ENCODE measurements at regions not wholly inside any gene's neighbourhood (a gene's known extent, or its start where the extent isn't known, plus 50 kb on each side); places are given as distances from the start of the nearest gene placed in this dataset.

- POLR2A ChIA-PET, result no interaction called here
- no peaks in the 10 kb centered on the region for H3F3A ChIP-seq (replicated peaks; ENCODE audit: insufficient read depth)
- H4K20me1 ChIP-seq (ENCODE audit: insufficient read depth), result no peaks in the 10 kb centered on the region
- no peak overlapping the region for H3K4me2 ChIP-seq
- CTCF ChIA-PET, result no interaction called here
- no peak overlapping the region for H3K9ac ChIP-seq
- no peak for DNase-seq
- no peaks in the 10 kb centered on the region for H3K79me2 ChIP-seq (ENCODE audit: insufficient read depth)
- no peak overlapping the region for H3K4me3 ChIP-seq (ENCODE audit: low read depth in 2 of 2, low read length in 1 of 2)
- no peak overlapping the region for H2AFZ ChIP-seq (ENCODE audit: low read depth)
- TF ChIP-seq REST (IDR thresholded peaks at IDR 0.05; ENCODE audit: low read depth, low read length), result no peak
- TF ChIP-seq POLR2AphosphoS5 (IDR thresholded peaks at IDR 0.05; ENCODE audit: low read depth, low read length), result no peak
- TF ChIP-seq EP300 (IDR thresholded peaks at IDR 0.05; ENCODE audit: borderline replicate concordance in 1 of 2, low read depth in 1 of 2, low read length in 1 of 2), result no peak
- TF ChIP-seq SIN3A (IDR thresholded peaks at IDR 0.05; ENCODE audit: borderline replicate concordance, low read depth, low read length), result no peak
- no peak overlapping the region for H3K27ac ChIP-seq (ENCODE audit: low read depth in 2 of 2, low read length in 1 of 2)
- H3K4me1 ChIP-seq (ENCODE audit: control insufficient read depth in 1 of 2, insufficient read depth in 2 of 2, low read depth in 1 of 2, low read length in 1 of 2), result no peaks in the 10 kb centered on the region
- no peaks in the 10 kb centered on the region for H3K27me3 ChIP-seq (ENCODE audit: insufficient read depth)
- H3K9me3 ChIP-seq, result no peaks in the 10 kb centered on the region
- 36% methylated on average over 6 of the region's 6 CpGs for WGBS (ENCODE audit: low lambda C conversion rate)
- no peaks in the 10 kb centered on the region for H3K36me3 ChIP-seq (replicated peaks in 1 of 2; ENCODE audit: control insufficient read depth in 1 of 2, insufficient read depth in 2 of 2, low read length in 1 of 2)
- no peaks in the 10 kb centered on the region for H3K9me2 ChIP-seq
Observed at GRCh38 chr2:129237966-129238725, 741.3 kb upstream of the RAB6C start.

- H4K20me1 ChIP-seq (ENCODE audit: insufficient read depth), result no peaks in the 10 kb centered on the region
- no peak overlapping the region for H3K4me2 ChIP-seq
- POLR2A ChIA-PET, result no interaction called here
- no peaks in the 10 kb centered on the region for H3K27me3 ChIP-seq (ENCODE audit: insufficient read depth)
- no peaks in the 10 kb centered on the region for H3K9me2 ChIP-seq
- DNase-seq, result no peak
- CTCF ChIA-PET, result no interaction called here
- 27% methylated on average over 2 of the region's 2 CpGs for WGBS (ENCODE audit: low lambda C conversion rate)
- H3K4me1 ChIP-seq (ENCODE audit: control insufficient read depth in 1 of 2, insufficient read depth in 2 of 2, low read depth in 1 of 2, low read length in 1 of 2), result no peaks in the 10 kb centered on the region
- H3K36me3 ChIP-seq (replicated peaks in 1 of 2; ENCODE audit: control insufficient read depth in 1 of 2, insufficient read depth in 2 of 2, low read length in 1 of 2), result no peaks in the 10 kb centered on the region
- no peak overlapping the region for H3K9ac ChIP-seq
- TF ChIP-seq EP300 (IDR thresholded peaks at IDR 0.05; ENCODE audit: borderline replicate concordance in 1 of 2, low read depth in 1 of 2, low read length in 1 of 2) (no peak), GATA2 (CRISPR knock-in tag; IDR thresholded peaks at IDR 0.05) (no peak), RXRA (IDR thresholded peaks at IDR 0.05; ENCODE audit: borderline replicate concordance, low read depth) (no peak), POLR2AphosphoS5 (IDR thresholded peaks at IDR 0.05; ENCODE audit: low read depth, low read length) (no peak), IRF3 (IDR thresholded peaks at IDR 0.05; ENCODE audit: low read depth, low read length) (no peak), FOSL2 (IDR thresholded peaks at IDR 0.05; ENCODE audit: borderline replicate concordance, low read depth) (no peak)
- H2AFZ ChIP-seq (ENCODE audit: low read depth), result no peak overlapping the region
- H3K79me2 ChIP-seq (ENCODE audit: insufficient read depth), result no peaks in the 10 kb centered on the region
- no peaks in the 10 kb centered on the region for H3F3A ChIP-seq (replicated peaks; ENCODE audit: insufficient read depth)
- H3K9me3 ChIP-seq, result no peaks in the 10 kb centered on the region
- H3K4me3 ChIP-seq (ENCODE audit: low read depth in 2 of 2, low read length in 1 of 2), result no peak overlapping the region
- no peak overlapping the region for H3K27ac ChIP-seq (ENCODE audit: low read depth in 2 of 2, low read length in 1 of 2)
Observed at GRCh38 chr2:129239141-129239540, 740.3 kb upstream of the RAB6C start.

Measured in SK-N-SH (cell line).